HCT116 (cell line): ENCODE measurements at regions not wholly inside any gene's neighbourhood (a gene's known extent, or its start where the extent isn't known, plus 50 kb on each side); places are given as distances from the start of the nearest gene placed in this dataset.
"Not testable (repeated sequence)": the region's sequence is repeated elsewhere in the genome, so short reads cannot be mapped to it uniquely, and the experiment has no call there.

Experiments used
- ATAC-seq: fragments of 200-7000 bp; cut with Tn5 transposase; 2 replicates; pipeline ENCODE4 v1.9.1; 2020; ENCODE audit warnings: mild to moderate bottlenecking, moderate library complexity
- BruUV-seq: library from RNA; stranded (reverse); fragments of 400-500 nt; replicated peaks from 2 replicates; lab custom pipeline; 2021; lab: Mats Ljungman, UMichigan
- CTCF ChIA-PET: fragments of 300-600 bp; sonication (Branson Sonifier 250); formaldehyde crosslinking; loops from one replicate; lab custom pipeline; 2021; ENCODE audit warnings: antibody characterized with exemption; lab: Charles Lee
- POLR2A ChIA-PET: fragments of 300-600, 350-600 bp; sonication (Branson Sonifier 250); formaldehyde crosslinking; loops from one replicate; lab custom pipeline; 2021; ENCODE audit warnings: antibody characterized with exemption; lab: Charles Lee
- RAD21 ChIA-PET, 2 experiments: fragments of 300-600 bp; sonication (Branson Sonifier 250); formaldehyde crosslinking; loops; one replicate each; lab custom pipeline; 2023; ENCODE audit warnings: low total read pairs in 2 of 2; ENCODE audit not compliant: uncharacterized antibody in 2 of 2, unreplicated experiment in 2 of 2, low non-redundant PET in 1 of 2; lab: Charles Lee
- DNase-seq: peaks from one replicate; pipeline ENCODE4 v3.0.0-alpha.2; 2010; ENCODE audit warnings: low read depth, low spot score
- H2AFZ ChIP-seq: fragments of 200-600 bp; shearing (Covaris generic), sonication (generic); 2 replicates; pipeline ENCODE4 v1.6.1; 2017; ENCODE audit warnings: low read depth, mixed run types, mixed read lengths, antibody characterized with exemption, low read length; ENCODE audit not compliant: poor library complexity, severe bottlenecking
- H3K27ac ChIP-seq: 2 replicates; pipeline ENCODE4 v1.5.1; 2012; ENCODE audit warnings: low read depth, low read length
- H3K27me3 ChIP-seq: fragments of 200-600 bp; sonication (generic); 2 replicates; pipeline ENCODE4 v1.6.1; 2016; ENCODE audit warnings: mixed run types, low read length, mixed read lengths; ENCODE audit not compliant: insufficient read depth
- H3K36me3 ChIP-seq, 2 experiments: fragments of 200-500 bp in 1 of 2; fragments of 200-600 bp in 1 of 2; sonication (Bioruptor generic) in 1 of 2; sonication (generic) in 1 of 2; 2 replicates each; pipeline versions ENCODE4 v1.5.1 to v1.6.1; 2014 to 2016; ENCODE audit warnings: low read length in 2 of 2, inconsistent platforms in 1 of 2, mixed read lengths in 1 of 2, mixed run types in 1 of 2; ENCODE audit not compliant: insufficient read depth in 2 of 2, control insufficient read depth in 1 of 2
- H3K4me1 ChIP-seq, 2 experiments: fragments of 200-600 bp in 1 of 2; sonication (generic) in 1 of 2; 2 replicates each; pipeline versions ENCODE4 v1.5.1 to v1.6.1; 2012 to 2017; ENCODE audit warnings: low read length in 2 of 2, inconsistent platforms in 1 of 2, mild to moderate bottlenecking in 1 of 2, mixed read lengths in 1 of 2, mixed run types in 1 of 2, moderate library complexity in 1 of 2; ENCODE audit not compliant: insufficient read depth in 2 of 2, control insufficient read depth in 1 of 2
- H3K4me2 ChIP-seq: fragments of 200-600 bp; sonication (generic); 2 replicates; pipeline ENCODE4 v1.6.1; 2017; ENCODE audit warnings: mixed run types, low read length, mixed read lengths
- H3K4me3 ChIP-seq, 2 experiments: fragments of 200-600 bp in 1 of 2; sonication (generic) in 1 of 2; replicated peaks in 1 of 2; 2 replicates each; pipeline ENCODE4 v1.5.1; 2011 to 2016; ENCODE audit warnings: low read length in 2 of 2, control low read depth in 1 of 2, low read depth in 1 of 2, mild to moderate bottlenecking in 1 of 2, mixed read lengths in 1 of 2, mixed run types in 1 of 2
- H3K79me2 ChIP-seq: fragments of 200-600 bp; sonication (generic); 2 replicates; pipeline ENCODE4 v1.6.1; 2017; ENCODE audit warnings: mild to moderate bottlenecking, mixed run types, low read length, moderate library complexity, mixed read lengths; ENCODE audit not compliant: insufficient read depth
- H3K9ac ChIP-seq: fragments of 200-600 bp; sonication (generic); 2 replicates; pipeline ENCODE4 v1.6.1; 2016; ENCODE audit warnings: low read length, mixed read lengths
- H3K9me2 ChIP-seq: fragments of 200-600 bp; sonication (generic), shearing (Covaris generic); 2 replicates; pipeline ENCODE4 v1.6.1; 2017; ENCODE audit warnings: mixed run types, mild to moderate bottlenecking, moderate library complexity; ENCODE audit not compliant: insufficient read depth
- H3K9me3 ChIP-seq, 2 experiments: fragments of 200-500 bp in 1 of 2; fragments of 200-600 bp in 1 of 2; sonication (Bioruptor generic) in 1 of 2; sonication (generic) in 1 of 2; 2 replicates each; pipeline ENCODE4 v1.6.1; 2014 to 2017; ENCODE audit warnings: low read length in 2 of 2, mixed read lengths in 2 of 2, inconsistent platforms in 1 of 2, low read depth in 1 of 2, mild to moderate bottlenecking in 1 of 2, mixed run types in 1 of 2, moderate library complexity in 1 of 2; ENCODE audit not compliant: control insufficient read depth in 1 of 2, insufficient read depth in 1 of 2
- H4K20me1 ChIP-seq: fragments of 200-600 bp; sonication (generic), shearing (Covaris generic); 2 replicates; pipeline ENCODE4 v1.6.1; 2017; ENCODE audit warnings: mixed run types, mild to moderate bottlenecking, moderate library complexity; ENCODE audit not compliant: insufficient read depth
- CEBPB ChIP-seq: IDR thresholded peaks from 2 replicates; pipeline ENCODE4 v1.6.1; 2012; ENCODE audit warnings: low read depth
- EGR1 ChIP-seq: IDR thresholded peaks from 2 replicates; pipeline ENCODE4 v1.6.1; 2012; ENCODE audit warnings: low read depth
- EZH2 ChIP-seq: fragments of 200-600 bp; sonication (generic); IDR thresholded peaks from 2 replicates; pipeline ENCODE4 v1.6.1; 2017; ENCODE audit warnings: antibody characterized with exemption, mixed run types
- EZH2phosphoT487 ChIP-seq: fragments of 200-600 bp; IDR thresholded peaks from 2 replicates; pipeline ENCODE4 v1.6.1; 2018; ENCODE audit warnings: antibody characterized with exemption, borderline replicate concordance
- FOSL1 ChIP-seq: IDR thresholded peaks from 2 replicates; pipeline ENCODE4 v1.6.1; 2012; ENCODE audit warnings: low read depth
- POLR2A ChIP-seq: IDR thresholded peaks from 2 replicates; pipeline ENCODE4 v1.7.0; 2011; ENCODE audit warnings: borderline replicate concordance; ENCODE audit not compliant: insufficient read depth, insufficient read length; ENCODE audit errors: extremely low read depth
- RAD21 ChIP-seq: IDR thresholded peaks from 2 replicates; pipeline ENCODE4 v1.6.1; 2012; ENCODE audit warnings: low read depth, mild to moderate bottlenecking
- SIN3A ChIP-seq: IDR thresholded peaks from 2 replicates; pipeline ENCODE4 v1.6.1; 2012; ENCODE audit warnings: low read depth
- SP1 ChIP-seq: IDR thresholded peaks from 2 replicates; pipeline ENCODE4 v1.6.1; 2012; ENCODE audit warnings: low read depth
- YY1 ChIP-seq: IDR thresholded peaks from 2 replicates; pipeline ENCODE4 v1.6.1; 2011; ENCODE audit warnings: low read length, low read depth, moderate library complexity, mild to moderate bottlenecking; ENCODE audit not compliant: insufficient replicate concordance; ENCODE audit errors: extremely low read depth
- intact Hi-C: fragments of 100-400 bp; cut with micrococcal nuclease; formaldehyde crosslinking; loops from 2 replicates; pipeline ENCODE4 v1.10.0; 2022
- TF ChIP-seq, protein P1 (sequence below): IDR thresholded peaks from 2 replicates; pipeline ENCODE4 v1.6.1; 2012

- DNase-seq (no peak), ATAC-seq (no peak)
- intact Hi-C loops = no loop called here
- H2AFZ ChIP-seq = no peak overlapping the region
- no peaks in the 10 kb centered on the region for H3K79me2 ChIP-seq
- no peak overlapping the region for H3K9ac ChIP-seq
- no peaks in the 10 kb centered on the region for H4K20me1 ChIP-seq
- TF ChIP-seq SP1 = no peak
- no peak for TF ChIP-seq EZH2
- TF ChIP-seq, protein P1, sequence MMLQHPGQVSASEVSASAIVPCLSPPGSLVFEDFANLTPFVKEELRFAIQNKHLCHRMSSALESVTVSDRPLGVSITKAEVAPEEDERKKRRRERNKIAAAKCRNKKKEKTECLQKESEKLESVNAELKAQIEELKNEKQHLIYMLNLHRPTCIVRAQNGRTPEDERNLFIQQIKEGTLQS = no peak
- TF ChIP-seq FOSL1 = no peak
- no peak for TF ChIP-seq SIN3A
- no peak for TF ChIP-seq EGR1
- no peak for TF ChIP-seq EZH2phosphoT487
- no peak for TF ChIP-seq RAD21
- no peak for TF ChIP-seq YY1
- TF ChIP-seq POLR2A = no peak
- TF ChIP-seq CEBPB = no peak
- no peaks in the 10 kb centered on the region for H3K9me2 ChIP-seq
- BruUV-seq = no TSS peak
- CTCF ChIA-PET = no interaction called here
- H3K4me1 ChIP-seq = no peaks in the 10 kb centered on the region
- H3K27ac ChIP-seq = no peak overlapping the region
- H3K4me2 ChIP-seq = no peak overlapping the region
- no peaks in the 10 kb centered on the region for H3K36me3 ChIP-seq
- H3K9me3 ChIP-seq = no peaks in the 10 kb centered on the region
- peaks cover 28% of the 10 kb centered on the region; the same call in 1 of the 2 replicates for H3K27me3 ChIP-seq
- POLR2A ChIA-PET = no interaction called here
- RAD21 ChIA-PET = no interaction called here
- no peak overlapping the region for H3K4me3 ChIP-seq
These were observed 176.3 kb upstream of the C1orf174 start for GRCh38 chr1:4076346-4076745.

- H3K9me3 ChIP-seq, H2AFZ ChIP-seq, intact Hi-C loops, H3K4me1 ChIP-seq, H3K27ac ChIP-seq, H3K36me3 ChIP-seq, DNase-seq, CTCF ChIA-PET, ATAC-seq, POLR2A ChIA-PET, RAD21 ChIA-PET, H3K4me3 ChIP-seq, H4K20me1 ChIP-seq, H3K4me2 ChIP-seq, BruUV-seq, H3K9me2 ChIP-seq, H3K79me2 ChIP-seq, H3K9ac ChIP-seq: not testable (repeated sequence)
- H3K27me3 ChIP-seq = peaks cover 16% of the 10 kb centered on the region; the same call in 1 of the 2 replicates
These were observed 178.3 kb upstream of the C1orf174 start for GRCh38 chr1:4078091-4078962.
